ENCODE measurements at regions not wholly inside any gene's neighbourhood (a gene's known extent, or its start where the extent isn't known, plus 50 kb on each side); places are given as distances from the start of the nearest gene placed in this dataset.
"Not testable (repeated sequence)": the region's sequence is repeated elsewhere in the genome, so short reads cannot be mapped to it uniquely, and the experiment has no call there.

GRCh38 chr4:79547851-79548250 is 139.8 kb upstream of the GK2 start:
- ATAC-seq (no peak), DNase-seq (no peak)

- DNase-seq, ATAC-seq: not testable (repeated sequence)
Measured at GRCh38 chr4:79545292-79545691, 137.3 kb upstream of the GK2 start.

GRCh38 chr4:79540143-79540542 is 132.1 kb upstream of the GK2 start:
- DNase-seq (no peak), ATAC-seq (peak; percentile 40)

- no peak for DNase-seq
- no peak for ATAC-seq
Measured at GRCh38 chr4:79535516-79535915, 127.5 kb upstream of the GK2 start.

GRCh38 chr4:79528241-79528706 is 120.2 kb upstream of the GK2 start:
- ATAC-seq, result peak; percentile 69
- DNase-seq, result no peak

GRCh38 chr4:79526641-79527565 is 118.9 kb upstream of the GK2 start:
- ATAC-seq, result no peak

GRCh38 chr4:79516114-79516513 is 108.1 kb upstream of the GK2 start:
- ATAC-seq (no peak), DNase-seq (no peak)

More at GRCh38 chr4:79526641-79527565, 118.9 kb upstream of the GK2 start:
- no peak for DNase-seq

- ATAC-seq, result no peak
Measured at GRCh38 chr4:79514621-79515329, 106.7 kb upstream of the GK2 start.

GRCh38 chr4:79513576-79513975 is 105.5 kb upstream of the GK2 start:
- ATAC-seq, result no peak
- DNase-seq, result no peak

More at GRCh38 chr4:79514621-79515329, 106.7 kb upstream of the GK2 start:
- no peak for DNase-seq

GRCh38 chr4:79512363-79512762 is 104.3 kb upstream of the GK2 start:
- ATAC-seq (no peak), DNase-seq (no peak)

GRCh38 chr4:79502081-79502480 is 94.1 kb upstream of the GK2 start:
- no peak for ATAC-seq
- no peak for DNase-seq

- no peak for DNase-seq
- ATAC-seq, result no peak
Measured at GRCh38 chr4:79498282-79498681, 90.3 kb upstream of the GK2 start.

- DNase-seq (no peak), ATAC-seq (no peak)
Measured at GRCh38 chr4:79497001-79497400, 89.0 kb upstream of the GK2 start.

- ATAC-seq, result no peak
- no peak for DNase-seq
Measured at GRCh38 chr4:79495447-79495846, 87.4 kb upstream of the GK2 start.

- DNase-seq, result no peak
- no peak for ATAC-seq
Measured at GRCh38 chr4:79492148-79492547, 84.1 kb upstream of the GK2 start.

- ATAC-seq (no peak), DNase-seq (no peak)
Measured at GRCh38 chr4:79489506-79489905, 81.5 kb upstream of the GK2 start.

GRCh38 chr4:79476196-79476595 is 68.2 kb upstream of the GK2 start:
- ATAC-seq (no peak), DNase-seq (no peak)

GRCh38 chr4:79473439-79473724 is 65.4 kb upstream of the GK2 start:
- ATAC-seq (no peak), DNase-seq (no peak)

- DNase-seq (no peak), ATAC-seq (no peak)
Measured at GRCh38 chr4:79472693-79473438, 64.8 kb upstream of the GK2 start.

- ATAC-seq (no peak), DNase-seq (no peak)
Measured at GRCh38 chr4:79472036-79472435, 64.0 kb upstream of the GK2 start.

GRCh38 chr4:79471309-79471708 is 63.3 kb upstream of the GK2 start:
- ATAC-seq, result no peak
- no peak for DNase-seq

- DNase-seq, result no peak
Measured at GRCh38 chr4:79467246-79467932, 59.4 kb upstream of the GK2 start.

More at GRCh38 chr4:79467246-79467932, 59.4 kb upstream of the GK2 start:
- ATAC-seq, result no peak
